CD4-positive, alpha-beta T cell treated with Interleukin-1 beta for 1 hour (primary cell): ENCODE measurements at regions not wholly inside any gene's neighbourhood (a gene's known extent, or its start where the extent isn't known, plus 50 kb on each side); places are given as distances from the start of the nearest gene placed in this dataset.

ENCODE experiments used
- DNase-seq, 2 donors: peaks; one replicate each; pipeline ENCODE4 v3.0.0-alpha.2; 2020 to 2022

DNA sequence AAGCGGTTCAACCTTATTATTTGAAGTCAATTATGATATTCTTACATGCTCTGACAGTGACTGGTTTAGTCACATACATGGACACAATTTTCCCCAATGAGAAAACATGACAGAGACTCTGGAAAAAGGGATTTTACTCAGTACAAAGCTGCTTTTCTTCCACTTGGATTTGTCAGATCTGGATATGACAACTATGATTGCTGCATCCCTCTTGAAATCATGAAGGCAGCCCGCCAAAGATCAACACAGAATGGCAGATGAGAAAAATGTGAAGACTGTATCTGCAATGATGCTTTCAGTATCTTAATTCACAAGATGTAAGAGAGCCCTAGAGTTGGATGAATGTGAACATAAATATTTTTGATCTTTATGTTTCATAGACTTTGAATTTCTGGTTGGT lies 439.6 kb downstream of the CDH8 start:
- DNase-seq: no peak

DNA sequence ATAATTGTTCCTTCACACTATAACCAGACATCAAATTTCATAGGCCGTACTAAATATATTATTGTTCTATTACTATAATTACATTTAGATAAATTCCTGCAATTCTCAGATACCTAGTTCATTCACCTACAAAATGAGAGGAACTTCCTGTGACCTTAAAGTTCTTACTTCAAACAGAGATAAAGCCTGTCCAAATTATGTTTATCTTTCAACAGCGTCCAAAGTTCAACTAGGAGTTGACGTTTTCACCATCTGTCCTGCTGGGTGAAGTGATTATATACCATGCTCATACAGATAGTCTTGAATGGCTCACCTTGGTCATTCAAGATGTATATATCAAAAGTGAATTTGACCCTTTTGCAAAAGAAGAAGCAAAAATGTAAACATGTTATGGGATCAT lies 440.6 kb downstream of the CDH8 start:
- DNase-seq: no peak

DNA sequence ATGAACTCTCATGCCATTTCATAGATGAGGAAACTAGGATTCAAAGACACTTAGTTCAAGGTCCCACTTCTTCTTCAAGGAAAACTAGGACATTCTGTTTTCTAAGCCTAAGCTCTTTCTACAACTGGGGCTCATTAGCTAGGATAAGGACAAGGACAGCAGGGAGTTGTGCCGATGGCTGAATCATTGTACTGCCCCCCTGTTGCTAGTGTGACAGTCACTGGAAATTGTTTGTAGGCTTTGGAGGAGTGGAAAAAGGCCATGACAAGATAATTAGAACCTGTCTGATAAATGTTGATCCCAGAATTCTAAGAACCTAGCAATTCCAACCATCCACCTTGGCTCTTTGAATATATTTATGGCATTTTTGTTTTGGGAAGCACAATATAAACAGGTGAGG lies 445.7 kb downstream of the CDH8 start:
- DNase-seq: no peak

DNA sequence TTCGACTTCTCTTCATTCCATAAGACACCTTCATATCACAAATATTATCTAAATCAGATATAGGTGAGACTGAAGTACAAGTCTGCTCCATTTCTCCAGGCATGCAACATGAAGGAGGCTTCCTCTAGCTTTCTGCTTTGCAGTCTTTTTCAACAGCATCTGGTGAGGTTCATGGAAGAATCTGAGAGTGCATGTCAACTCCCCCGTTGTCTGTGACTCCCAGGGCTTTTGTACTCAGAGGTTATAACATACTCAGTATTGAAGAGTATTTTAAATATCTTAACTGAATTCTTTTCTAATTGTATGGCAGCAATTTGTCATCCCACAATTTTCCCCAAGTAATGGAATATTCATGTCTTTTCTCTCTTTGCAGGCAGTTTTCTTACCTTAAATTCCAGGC lies 448.7 kb downstream of the CDH8 start:
- no peak for DNase-seq

DNA sequence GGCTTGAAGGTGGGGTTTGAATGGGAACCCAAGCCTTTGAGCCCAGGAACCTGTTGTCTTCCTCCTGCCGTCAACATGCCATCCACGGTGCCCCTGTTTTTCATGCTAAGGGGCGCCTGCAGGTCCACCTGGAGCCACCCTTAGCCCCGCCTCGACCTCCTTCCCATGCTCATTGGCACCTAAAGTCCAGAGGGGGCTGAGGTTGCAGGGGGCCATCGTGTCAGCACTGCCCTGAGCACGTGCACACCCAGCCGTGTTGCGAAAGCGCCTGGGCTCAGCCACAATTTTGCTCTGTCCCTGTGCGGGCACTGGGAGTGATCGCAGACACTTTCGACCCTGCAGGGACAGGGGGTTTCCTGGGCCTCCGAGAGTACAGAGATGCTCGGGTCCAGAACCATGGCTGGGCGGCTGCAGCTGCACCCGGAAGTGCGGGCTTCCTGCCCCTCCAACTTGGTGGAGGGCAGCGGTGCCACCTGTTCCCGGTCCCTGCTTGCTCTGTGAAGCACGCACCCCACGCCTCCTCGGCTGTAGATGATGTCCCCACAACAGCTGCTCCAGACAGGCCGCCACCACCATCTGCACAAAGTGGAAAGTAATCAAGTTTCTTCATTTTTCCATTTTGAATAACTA lies 454.7 kb downstream of the CDH8 start:
- DNase-seq: no peak

DNA sequence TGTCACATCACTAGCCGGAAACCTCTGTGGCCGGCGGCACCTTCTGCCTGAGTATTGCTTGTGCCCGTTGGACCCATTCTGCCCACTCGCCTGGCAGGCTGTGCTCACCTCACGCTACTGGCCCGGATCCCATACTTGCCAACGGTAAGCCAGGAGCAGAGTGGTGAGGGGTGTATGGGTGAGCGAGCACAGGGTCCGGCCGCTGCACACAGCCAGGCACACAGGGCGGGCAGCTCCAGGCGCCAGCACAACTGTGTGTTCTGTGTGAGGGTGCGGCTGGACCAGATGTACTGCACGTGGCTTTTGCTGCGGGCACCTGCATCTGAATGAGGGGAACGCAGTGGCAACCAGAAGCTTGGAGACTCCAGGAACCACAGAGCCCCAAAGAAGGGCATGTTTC lies 455.7 kb downstream of the CDH8 start:
- no peak for DNase-seq

DNA sequence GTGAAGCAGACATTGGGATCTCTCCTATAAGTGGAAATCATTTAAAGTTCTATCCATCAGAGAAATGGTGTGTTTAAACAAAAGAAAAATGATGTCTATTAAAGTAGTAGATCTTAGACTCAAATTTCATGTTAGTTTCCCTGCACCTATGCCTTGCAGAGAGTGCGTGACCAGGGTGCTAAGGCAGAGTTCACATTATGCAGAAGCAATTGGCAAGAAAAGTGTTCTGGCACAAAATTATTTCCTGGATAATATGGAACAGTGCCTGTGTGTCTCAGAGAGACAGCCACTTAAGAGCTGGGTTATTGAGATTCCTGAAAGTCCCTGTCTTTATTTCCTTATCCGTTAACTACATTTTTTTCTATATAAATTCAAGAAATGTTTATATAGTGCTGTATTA lies 457.0 kb downstream of the CDH8 start:
- DNase-seq: no peak

DNA sequence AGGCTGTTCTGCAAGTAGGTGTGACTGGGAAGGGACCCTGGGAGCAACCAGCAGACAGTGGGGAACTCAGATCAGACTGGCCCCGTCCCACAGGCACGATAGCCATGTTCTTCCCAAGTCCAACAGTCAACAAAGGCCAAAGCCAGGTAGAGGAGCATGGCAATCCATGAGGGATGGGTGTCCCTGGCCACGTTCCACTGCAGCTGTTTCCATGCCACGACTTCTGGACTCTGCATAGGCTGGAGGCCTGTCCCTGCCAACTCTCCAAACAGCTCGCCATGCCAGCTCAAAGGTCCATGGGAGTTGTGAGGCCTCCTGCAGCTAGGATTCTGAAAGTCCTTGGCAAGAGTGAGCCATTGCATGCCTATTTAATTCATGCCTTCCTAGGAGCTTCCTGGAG lies 459.8 kb downstream of the CDH8 start:
- no peak for DNase-seq

DNA sequence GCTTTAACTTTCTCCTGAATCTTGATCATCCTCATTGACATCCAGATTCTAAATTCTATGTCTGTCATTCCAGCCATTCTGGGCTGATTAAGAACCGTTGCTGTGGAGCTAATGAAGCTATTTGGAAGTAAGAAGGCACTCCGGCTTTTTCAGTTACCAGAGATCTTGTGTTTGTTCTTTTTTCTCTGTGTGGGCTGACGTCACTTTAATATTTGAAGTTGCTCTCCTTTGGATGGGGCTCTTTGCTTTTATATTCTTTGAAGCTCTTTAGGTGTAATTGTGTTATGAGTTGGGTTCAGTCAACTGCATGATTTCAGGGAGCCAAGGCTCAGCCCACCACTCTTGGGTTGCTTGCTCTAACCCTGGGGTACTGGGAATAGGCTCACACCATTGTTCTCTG lies 460.6 kb downstream of the CDH8 start:
- no peak for DNase-seq

DNA sequence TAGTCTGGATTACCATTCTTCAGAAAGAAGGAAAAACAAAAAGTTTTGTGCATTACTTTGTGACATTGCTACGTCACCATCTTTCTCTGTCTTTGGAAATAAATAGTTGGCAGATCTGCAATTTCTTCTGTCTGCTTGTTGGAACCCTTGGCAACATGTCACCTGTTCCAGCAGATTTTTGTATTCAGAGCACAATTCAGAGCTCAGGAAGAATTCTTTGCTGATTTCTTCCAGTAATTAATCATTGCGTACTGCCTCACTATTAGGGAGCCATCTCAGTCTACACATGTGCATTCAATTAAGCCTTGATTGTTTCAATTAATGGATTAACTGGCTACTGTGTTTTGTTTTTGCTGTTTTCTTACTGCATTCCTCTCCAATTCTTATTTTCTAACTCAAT lies 467.2 kb downstream of the CDH8 start:
- no peak for DNase-seq

DNA sequence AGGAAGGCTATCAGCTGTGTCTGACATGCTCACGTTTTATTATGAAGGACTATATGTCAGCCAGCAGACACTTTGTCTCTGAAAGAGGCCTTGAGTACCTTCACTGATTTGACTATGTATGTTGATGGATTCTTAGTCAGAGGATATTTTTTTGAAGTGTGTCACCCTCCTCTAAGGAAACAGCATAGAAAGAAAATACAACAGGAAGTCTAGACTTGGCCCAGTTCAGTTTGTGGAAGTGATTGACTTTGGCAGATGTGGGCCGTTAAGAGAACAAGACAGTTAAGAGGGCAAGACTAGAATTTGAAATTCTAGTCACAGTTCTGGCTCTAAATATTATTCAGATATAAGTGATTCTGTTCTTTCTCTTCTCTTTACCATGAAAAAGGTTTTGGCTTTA lies 471.5 kb downstream of the CDH8 start:
- no peak for DNase-seq

DNA sequence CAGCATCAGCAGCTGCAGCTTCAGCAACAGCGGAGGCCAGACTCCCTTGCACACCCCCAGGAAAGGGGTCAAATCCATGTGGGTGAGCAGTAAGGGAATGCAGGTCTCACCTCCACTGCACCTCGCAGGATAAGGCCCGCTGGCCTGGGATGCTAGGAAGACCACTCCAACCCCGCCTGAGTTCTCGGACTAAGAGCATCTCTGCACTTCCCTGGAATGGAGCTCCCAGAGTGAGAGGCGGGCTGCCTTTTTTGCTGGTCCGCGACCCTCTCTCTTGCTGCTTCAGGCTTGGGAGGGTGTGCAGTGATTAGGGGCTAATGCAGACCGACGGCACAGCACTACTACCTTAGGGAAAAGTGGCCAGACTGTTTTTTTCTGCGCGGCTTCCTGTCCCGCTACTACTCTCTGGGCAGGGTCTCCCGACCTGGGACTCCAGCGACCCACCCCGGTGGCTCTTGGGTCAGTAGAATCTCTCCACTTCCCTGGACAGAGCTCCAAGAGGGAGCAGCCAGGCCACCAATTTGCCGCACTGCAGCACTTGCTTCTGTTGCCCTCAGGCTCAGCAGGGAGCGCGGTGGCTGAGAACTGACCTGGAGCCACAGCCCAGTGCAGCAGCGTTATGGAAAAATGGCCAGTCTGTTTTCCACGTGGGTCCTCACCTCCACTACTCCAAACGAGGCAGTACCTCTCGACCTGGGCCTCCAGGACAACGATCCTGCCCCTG lies 480.4 kb downstream of the CDH8 start:
- no peak for DNase-seq

DNA sequence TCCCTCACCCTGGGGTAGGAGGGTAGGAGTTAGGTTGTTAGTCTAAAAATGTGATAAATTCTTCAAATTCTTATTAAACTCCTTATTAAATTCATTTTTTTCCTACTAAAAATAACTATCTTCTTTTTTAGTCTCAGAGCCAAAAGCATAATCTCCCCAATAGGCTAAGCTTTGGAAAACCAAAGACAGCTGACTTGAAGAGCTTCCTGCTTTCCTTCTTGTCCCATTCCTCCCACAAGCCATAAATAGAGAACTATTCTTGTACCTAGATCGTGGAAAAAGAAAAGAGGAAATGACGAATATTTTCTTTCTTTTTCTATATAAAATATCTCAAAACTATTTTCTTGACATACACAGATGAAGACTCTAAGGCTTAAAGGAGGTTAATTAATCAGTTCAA lies 486.9 kb downstream of the CDH8 start:
- DNase-seq: no peak

DNA sequence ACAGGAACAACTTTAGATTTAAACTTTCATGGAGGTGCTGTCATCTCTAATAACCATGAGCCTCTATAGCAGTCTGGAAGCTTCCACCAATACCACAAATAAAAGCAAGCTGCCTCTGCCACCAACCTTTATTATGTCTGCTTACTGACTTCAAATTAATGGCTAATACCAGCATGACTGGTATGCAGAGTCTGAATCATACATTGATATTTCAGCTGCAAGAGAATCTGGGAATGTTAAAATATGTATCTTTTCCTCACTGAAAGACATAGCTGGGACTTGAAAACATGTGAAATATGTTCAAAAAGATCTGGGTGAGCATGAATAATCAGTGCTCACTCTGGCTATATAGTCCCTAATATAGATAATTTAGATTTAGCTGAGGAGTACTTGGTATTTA lies 488.6 kb downstream of the CDH8 start:
- DNase-seq: no peak

DNA sequence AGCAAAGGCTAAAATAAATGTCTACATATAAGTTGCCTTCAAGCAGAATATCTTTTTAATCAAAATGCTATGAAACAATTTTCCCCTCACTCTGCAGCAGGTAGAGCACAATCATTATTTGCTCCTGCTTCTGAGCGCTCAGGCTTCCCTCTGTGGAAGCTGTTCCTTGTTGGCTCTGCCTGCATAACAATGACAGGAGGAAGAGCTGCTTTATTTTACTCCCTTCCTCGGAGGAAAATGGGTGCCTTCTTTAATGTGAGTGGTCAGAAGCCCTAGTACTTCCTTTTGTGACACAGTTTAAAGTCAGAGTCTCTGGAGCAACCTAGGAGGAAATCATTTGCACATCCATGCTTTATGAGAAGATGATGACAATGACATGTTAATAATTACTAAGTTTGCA lies 492.1 kb downstream of the CDH8 start:
- DNase-seq: no peak

DNA sequence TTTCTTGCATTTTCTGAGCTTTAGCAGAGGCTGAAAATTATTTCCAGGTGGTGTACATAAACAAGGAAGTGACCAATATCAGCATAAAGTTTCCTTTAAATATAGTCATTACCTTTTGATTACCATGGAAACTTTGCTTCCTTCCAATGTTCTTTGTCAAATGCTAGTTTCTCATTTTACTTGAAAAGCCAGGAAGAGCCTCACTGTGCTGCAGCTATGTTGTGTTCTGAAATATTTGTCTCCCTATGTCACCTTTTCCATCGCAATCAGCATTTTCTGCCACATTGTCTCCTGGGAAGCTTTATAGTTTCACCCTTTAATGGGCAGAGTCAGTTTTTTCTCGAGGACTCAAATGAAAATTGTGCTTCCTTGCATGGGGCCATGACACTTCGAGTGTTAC lies 496.0 kb downstream of the CDH8 start:
- no peak for DNase-seq

DNA sequence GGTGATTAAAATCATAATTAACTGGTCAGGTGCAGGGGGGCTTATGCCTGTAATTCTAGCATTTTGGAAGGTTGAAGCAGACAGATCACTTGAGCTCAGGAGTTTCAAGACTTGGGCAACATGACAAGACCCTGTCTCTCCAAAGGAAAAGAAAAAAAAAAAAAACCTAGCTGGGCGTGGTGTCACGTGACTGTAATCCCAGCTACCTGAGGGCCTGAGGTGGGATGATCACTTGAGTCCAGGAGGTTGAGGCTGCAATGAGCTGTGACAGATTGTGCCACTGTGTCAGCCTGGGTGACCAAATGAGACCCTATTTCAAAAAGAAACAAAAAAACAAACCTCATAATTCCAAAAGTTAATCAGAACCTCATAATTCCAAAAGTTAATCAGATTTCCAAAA lies 505.5 kb downstream of the CDH8 start:
- no peak for DNase-seq

DNA sequence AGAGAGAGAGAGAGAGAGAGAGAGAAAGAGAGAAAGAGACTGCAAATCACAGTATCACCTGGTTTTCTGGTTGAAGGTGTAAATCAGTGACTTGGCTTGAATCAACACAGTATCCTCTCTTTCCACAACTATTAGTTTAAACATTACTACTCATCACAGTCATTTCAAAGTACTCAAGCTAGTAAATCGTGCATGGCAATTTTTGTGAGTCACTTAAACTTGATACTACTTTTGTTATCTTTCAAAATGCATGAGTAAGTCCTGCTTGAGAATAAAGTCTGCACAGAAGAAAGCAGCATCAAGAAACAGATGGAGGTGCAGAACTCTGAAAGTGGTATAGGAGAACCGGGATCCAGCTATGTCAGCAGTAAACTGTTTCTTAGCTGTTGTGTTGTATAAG lies 535.4 kb downstream of the CDH8 start:
- DNase-seq: no peak

DNA sequence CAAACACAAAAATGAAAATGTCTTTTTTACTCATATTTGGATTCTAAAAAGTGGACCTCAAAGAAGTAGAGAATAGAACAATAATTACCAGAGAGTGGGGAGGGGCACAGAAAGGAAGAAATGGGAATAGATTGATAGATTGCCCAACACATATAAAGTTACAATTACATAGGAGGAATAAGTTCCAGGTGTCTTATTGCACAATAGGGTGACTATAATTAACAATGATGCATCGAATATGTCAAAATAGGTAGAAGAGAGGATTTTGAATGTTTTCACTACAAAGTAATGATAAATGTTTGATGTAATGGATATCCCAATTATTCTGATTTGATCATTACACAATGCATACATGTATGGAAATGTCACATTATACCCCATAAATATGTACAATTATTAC lies 556.0 kb downstream of the CDH8 start:
- no peak for DNase-seq

DNA sequence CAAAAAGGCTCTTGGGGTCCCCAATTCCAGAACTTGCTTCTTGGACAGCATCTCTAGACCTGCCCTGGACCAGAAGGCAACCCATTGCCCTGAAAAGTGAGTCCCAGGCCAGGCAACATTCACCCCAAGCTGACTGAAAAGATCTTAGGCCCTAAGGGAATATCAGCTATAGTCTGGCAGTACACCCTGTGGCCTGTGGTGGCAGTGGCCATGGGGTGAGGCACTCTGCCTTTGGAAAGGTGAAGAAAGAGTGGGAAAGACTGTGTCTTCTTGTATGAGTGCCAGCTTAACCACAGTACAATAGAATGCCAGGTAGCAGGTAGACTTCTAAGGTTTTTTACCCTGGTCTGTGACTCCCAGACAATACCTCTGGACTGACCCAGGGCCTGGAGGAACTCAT lies 564.5 kb downstream of the CDH8 start:
- no peak for DNase-seq

DNA sequence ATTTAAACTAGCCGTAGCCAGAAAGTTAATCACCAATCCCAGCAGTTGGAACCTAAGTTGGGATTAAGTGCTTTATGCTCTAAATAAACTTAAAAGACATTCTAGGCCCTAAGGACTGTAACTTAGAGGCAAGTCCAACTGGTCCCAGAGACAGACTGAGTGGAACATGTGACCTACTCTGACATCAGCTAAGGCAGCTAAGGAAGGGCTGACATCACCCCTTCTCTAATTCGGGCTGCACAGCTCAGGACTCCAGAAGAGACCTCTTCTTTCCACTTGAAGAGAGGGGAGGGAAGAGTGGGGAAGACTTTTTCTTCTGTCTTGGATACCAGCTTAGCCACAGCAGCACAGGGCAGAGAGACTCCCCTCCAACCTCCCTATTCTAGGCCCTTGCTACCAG lies 565.2 kb downstream of the CDH8 start:
- DNase-seq: no peak

DNA sequence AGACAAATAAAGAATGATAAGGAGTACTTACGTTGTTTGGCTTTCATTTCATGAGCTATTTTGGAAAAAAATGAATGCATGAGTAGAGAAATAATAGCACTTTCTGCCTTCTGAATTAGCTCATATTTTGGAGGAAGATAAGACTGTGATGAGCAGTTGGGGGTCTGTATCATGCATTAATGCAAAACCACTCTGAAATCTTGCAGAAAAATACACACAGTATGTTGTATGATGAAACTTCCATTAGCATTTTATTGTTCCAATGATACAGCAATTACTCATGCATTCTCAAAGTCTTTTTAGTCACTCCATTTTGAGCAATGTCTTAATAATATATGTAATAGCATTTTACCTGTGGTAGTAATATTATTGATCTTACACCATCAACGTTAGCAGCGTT lies 571.0 kb downstream of the CDH8 start:
- no peak for DNase-seq

DNA sequence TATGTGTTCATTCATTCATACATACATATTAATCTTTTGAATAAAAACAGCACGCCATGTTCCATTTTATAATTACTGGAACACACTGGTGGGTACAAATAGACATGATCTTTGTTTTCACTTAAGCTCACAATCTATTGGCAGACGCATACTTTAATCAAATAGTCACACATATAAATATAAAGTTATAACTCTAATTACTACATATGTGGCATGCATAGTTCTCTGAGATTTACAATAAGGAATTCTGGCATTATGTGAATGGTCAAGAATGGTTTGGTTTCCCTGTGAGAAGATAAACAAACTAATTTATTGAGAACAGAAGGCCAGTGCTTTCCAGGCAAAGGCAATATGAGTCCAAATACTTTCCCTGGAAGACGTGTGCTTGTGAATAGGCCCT lies 576.2 kb downstream of the CDH8 start:
- no peak for DNase-seq

DNA sequence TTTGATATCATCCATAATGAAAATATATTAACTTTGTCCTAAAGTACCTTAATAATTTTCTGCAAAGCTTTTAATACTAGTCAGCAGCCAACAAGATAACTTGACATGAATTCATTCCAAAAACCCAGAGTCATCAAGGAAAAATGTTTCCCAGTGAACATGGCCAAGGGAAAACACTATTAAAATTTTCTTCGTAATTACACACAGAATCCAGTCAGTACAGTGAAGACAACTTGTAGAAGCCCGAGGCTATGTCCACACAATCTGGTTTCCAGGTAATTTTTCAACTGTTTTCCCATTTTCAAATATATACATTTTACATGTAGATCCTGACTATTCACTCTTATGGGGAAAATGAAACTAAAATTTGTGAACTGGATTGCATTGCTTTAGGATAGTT lies 600.9 kb downstream of the CDH8 start:
- no peak for DNase-seq

DNA sequence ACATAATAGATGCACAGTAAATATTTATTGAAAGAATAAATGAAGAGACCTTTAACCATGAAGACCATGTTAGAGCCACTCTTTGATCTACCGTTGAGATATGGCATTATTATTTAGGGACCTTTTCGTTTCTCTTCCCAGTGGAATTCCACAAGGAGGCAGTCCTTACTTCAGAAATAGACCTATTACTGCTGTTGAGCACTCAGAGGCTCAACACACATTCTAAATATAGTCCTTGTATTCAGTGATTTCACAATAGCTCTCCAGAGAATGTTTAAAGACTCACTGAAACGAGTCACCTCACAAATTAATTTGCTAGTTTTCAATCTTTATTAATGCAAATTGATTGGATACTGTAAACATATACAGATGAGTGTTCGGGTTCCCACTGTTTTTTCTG lies 603.8 kb downstream of the CDH8 start:
- DNase-seq: no peak
